PFSK-1 (cell line): ENCODE measurements at regions not wholly inside any gene's neighbourhood (a gene's known extent, or its start where the extent isn't known, plus 50 kb on each side); places are given as distances from the start of the nearest gene placed in this dataset.

ENCODE experiments used
- FOXP2 ChIP-seq: optimal IDR thresholded peaks from 2 replicates; pipeline ENCODE3; 2011; ENCODE audit warnings: borderline replicate concordance, control low read depth, inconsistent platforms; ENCODE audit not compliant: insufficient read depth; ENCODE audit errors: extremely low read length, extremely low read depth
- POLR2AphosphoS5 ChIP-seq: IDR thresholded peaks from 2 replicates; pipeline ENCODE4 v1.6.1; 2012; ENCODE audit warnings: low read depth, mild to moderate bottlenecking, control low read depth, low read length, moderate library complexity
- REST ChIP-seq, 2 experiments: IDR thresholded peaks; 2 replicates each; pipeline versions ENCODE4 v1.6.1 to v1.8.0; 2011 to 2012; ENCODE audit warnings: low read depth in 2 of 2, low read length in 2 of 2, control low read depth in 1 of 2, inconsistent platforms in 1 of 2, mild to moderate bottlenecking in 1 of 2, moderate library complexity in 1 of 2; ENCODE audit not compliant: insufficient read depth in 1 of 2
- SIN3A ChIP-seq: IDR thresholded peaks from 2 replicates; pipeline ENCODE4 v1.6.1; 2012; ENCODE audit warnings: mild to moderate bottlenecking, low read length, moderate library complexity, borderline replicate concordance; ENCODE audit not compliant: insufficient read depth
- TAF1 ChIP-seq: IDR thresholded peaks from 2 replicates; pipeline ENCODE4 v1.6.1; 2012; ENCODE audit warnings: low read length, control low read depth, borderline replicate concordance; ENCODE audit not compliant: insufficient read depth

- no peak for TF ChIP-seq TAF1
- TF ChIP-seq SIN3A: no peak
- no peak for TF ChIP-seq FOXP2
- TF ChIP-seq REST (IDR thresholded peaks at IDR 0.05; ENCODE audit: insufficient read depth in 1 of 2, low read depth in 2 of 2, low read length in 2 of 2): no peak
- TF ChIP-seq POLR2AphosphoS5: no peak
Observed at GRCh38 chr4:15148691-15149090, 146.4 kb downstream of the CPEB2 start.

GRCh38 chr4:15149234-15149838 is 147.1 kb downstream of the CPEB2 start:
- TF ChIP-seq REST (IDR thresholded peaks at IDR 0.05; ENCODE audit: insufficient read depth in 1 of 2, low read depth in 2 of 2, low read length in 2 of 2) (no peak), FOXP2 (no peak), SIN3A (no peak), TAF1 (no peak), POLR2AphosphoS5 (no peak)

GRCh38 chr4:15149839-15150592 is 147.7 kb downstream of the CPEB2 start:
- TF ChIP-seq FOXP2 (no peak), SIN3A (no peak), POLR2AphosphoS5 (no peak)

- TF ChIP-seq REST (IDR thresholded peaks at IDR 0.05; ENCODE audit: insufficient read depth in 1 of 2, low read depth in 2 of 2, low read length in 2 of 2) (no peak), TAF1 (no peak), FOXP2 (no peak), POLR2AphosphoS5 (no peak), SIN3A (no peak)
Observed at GRCh38 chr4:15150631-15151030, 148.3 kb downstream of the CPEB2 start.

- TF ChIP-seq POLR2AphosphoS5 (no peak), FOXP2 (no peak), TAF1 (no peak), SIN3A (no peak), REST (IDR thresholded peaks at IDR 0.05; ENCODE audit: insufficient read depth in 1 of 2, low read depth in 2 of 2, low read length in 2 of 2) (no peak)
Observed at GRCh38 chr4:15151033-15151432, 148.8 kb downstream of the CPEB2 start.
